ENCODE measurements at regions not wholly inside any gene's neighbourhood (a gene's known extent, or its start where the extent isn't known, plus 50 kb on each side); places are given as distances from the start of the nearest gene placed in this dataset.

GRCh38 chr16:5451641-5452040, 354.0 kb upstream of the EEF2KMT start:
- no peak for FAIRE-seq
- no peak for DNase-seq
- H3K4me3 ChIP-seq (ENCODE audit: low read length in 3 of 3), result no peak overlapping the region

DNA sequence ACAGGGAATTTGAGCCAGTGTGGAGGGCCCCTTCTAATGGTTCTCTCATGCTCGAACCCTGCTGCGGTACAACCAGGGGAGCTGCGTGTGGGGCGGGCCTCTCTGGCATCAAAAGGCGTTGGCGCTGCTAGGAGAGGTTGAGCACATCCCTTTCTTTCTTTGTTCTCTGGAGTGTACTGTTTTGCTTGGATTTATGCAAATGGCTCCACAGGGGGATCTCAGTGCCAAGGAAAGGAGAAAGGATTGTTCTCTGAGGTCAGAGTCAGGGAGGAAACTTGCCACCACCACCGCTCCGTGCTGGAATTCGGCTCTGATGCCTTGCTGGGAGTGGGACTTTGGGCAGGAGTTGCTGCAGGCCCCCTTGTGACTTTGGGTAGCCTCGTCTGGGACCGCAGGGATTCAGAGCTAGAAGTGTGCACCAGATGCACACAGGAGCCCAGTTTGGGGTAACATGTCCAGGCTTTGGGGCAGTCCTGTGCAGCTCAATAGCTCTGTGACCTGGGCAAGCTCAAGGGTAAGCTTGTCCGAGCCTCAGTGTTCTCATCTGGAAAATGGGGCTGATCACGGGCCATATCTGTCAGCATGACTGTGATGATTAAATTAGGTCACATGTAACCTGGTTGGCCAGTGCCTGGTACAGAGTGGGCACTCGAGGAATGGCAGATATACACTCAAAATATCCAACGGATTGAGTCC, 353.0 kb upstream of the EEF2KMT start:
- no peaks in the 10 kb centered on the region for H3K9me3 ChIP-seq (ENCODE audit: control insufficient read depth in 2 of 3, insufficient read depth in 1 of 3, low read length in 3 of 3)
- FAIRE-seq (no peak), DNase-seq (no peak)
- TF ChIP-seq, protein P1, sequence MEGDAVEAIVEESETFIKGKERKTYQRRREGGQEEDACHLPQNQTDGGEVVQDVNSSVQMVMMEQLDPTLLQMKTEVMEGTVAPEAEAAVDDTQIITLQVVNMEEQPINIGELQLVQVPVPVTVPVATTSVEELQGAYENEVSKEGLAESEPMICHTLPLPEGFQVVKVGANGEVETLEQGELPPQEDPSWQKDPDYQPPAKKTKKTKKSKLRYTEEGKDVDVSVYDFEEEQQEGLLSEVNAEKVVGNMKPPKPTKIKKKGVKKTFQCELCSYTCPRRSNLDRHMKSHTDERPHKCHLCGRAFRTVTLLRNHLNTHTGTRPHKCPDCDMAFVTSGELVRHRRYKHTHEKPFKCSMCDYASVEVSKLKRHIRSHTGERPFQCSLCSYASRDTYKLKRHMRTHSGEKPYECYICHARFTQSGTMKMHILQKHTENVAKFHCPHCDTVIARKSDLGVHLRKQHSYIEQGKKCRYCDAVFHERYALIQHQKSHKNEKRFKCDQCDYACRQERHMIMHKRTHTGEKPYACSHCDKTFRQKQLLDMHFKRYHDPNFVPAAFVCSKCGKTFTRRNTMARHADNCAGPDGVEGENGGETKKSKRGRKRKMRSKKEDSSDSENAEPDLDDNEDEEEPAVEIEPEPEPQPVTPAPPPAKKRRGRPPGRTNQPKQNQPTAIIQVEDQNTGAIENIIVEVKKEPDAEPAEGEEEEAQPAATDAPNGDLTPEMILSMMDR (IDR thresholded peaks at IDR 0.05; ENCODE audit: borderline replicate concordance, extremely low read depth, insufficient read depth), result no peak
- H3K36me3 ChIP-seq (ENCODE audit: control insufficient read depth in 2 of 3, insufficient read depth in 3 of 3, low read length in 3 of 3), result no peaks in the 10 kb centered on the region
- intact Hi-C loops (cut with DNase I), result no loop called here
- H3K4me3 ChIP-seq (ENCODE audit: low read length in 3 of 3), result no peak overlapping the region
- H3K27me3 ChIP-seq (ENCODE audit: control insufficient read depth, insufficient read depth, low read length), result no peaks in the 10 kb centered on the region
- no peak overlapping the region for H3K27ac ChIP-seq (ENCODE audit: low read depth in 2 of 2, low read length in 2 of 2)
- no peaks in the 10 kb centered on the region for H3K4me1 ChIP-seq (ENCODE audit: control insufficient read depth in 2 of 3, insufficient read depth in 2 of 3, low read depth in 1 of 3, low read length in 3 of 3)
- H3K9ac ChIP-seq (ENCODE audit: low read length in 3 of 3), result no peak overlapping the region

More at GRCh38 chr16:5451641-5452040, 354.0 kb upstream of the EEF2KMT start:
- H3K4me1 ChIP-seq (ENCODE audit: control insufficient read depth in 2 of 3, insufficient read depth in 2 of 3, low read depth in 1 of 3, low read length in 3 of 3), result no peaks in the 10 kb centered on the region
- no peaks in the 10 kb centered on the region for H3K36me3 ChIP-seq (ENCODE audit: control insufficient read depth in 2 of 3, insufficient read depth in 3 of 3, low read length in 3 of 3)
- intact Hi-C loops (cut with DNase I), result no loop called here
- H3K9ac ChIP-seq (ENCODE audit: low read length in 3 of 3), result no peak overlapping the region
- no peak overlapping the region for H3K27ac ChIP-seq (ENCODE audit: low read depth in 2 of 2, low read length in 2 of 2)
- TF ChIP-seq, protein P1 (IDR thresholded peaks at IDR 0.05; ENCODE audit: borderline replicate concordance, extremely low read depth, insufficient read depth), result no peak
- H3K27me3 ChIP-seq (ENCODE audit: control insufficient read depth, insufficient read depth, low read length), result no peaks in the 10 kb centered on the region
- no peaks in the 10 kb centered on the region for H3K9me3 ChIP-seq (ENCODE audit: control insufficient read depth in 2 of 3, insufficient read depth in 1 of 3, low read length in 3 of 3)

DNA sequence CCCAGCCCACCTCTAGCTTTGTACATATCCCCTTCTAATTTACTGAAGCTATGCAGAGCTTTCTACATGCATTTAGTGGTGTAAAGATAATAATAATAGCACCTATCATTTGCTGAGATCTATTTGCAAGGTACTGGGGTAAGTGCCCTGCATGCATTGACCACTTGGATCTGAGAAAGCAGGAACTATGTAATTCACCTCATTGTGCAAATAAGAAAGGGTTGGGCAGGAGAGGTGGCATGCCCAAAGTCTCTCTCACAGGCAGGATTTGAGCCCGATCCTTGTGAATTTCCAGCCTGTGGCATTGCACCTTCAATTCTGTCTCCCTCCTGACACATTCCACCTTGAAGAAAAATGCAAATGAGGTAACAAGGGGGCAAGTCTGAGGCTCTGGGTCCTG, 352.3 kb upstream of the EEF2KMT start:
- DNase-seq, result no peak
- no peak overlapping the region for H3K4me3 ChIP-seq (ENCODE audit: low read length in 3 of 3)
- H3K27me3 ChIP-seq (ENCODE audit: control insufficient read depth, insufficient read depth, low read length), result no peaks in the 10 kb centered on the region
- intact Hi-C loops (cut with DNase I), result no loop called here
- no peaks in the 10 kb centered on the region for H3K9me3 ChIP-seq (ENCODE audit: control insufficient read depth in 2 of 3, insufficient read depth in 1 of 3, low read length in 3 of 3)
- no peaks in the 10 kb centered on the region for H3K36me3 ChIP-seq (ENCODE audit: control insufficient read depth in 2 of 3, insufficient read depth in 3 of 3, low read length in 3 of 3)
- no peak overlapping the region for H3K27ac ChIP-seq (ENCODE audit: low read depth in 2 of 2, low read length in 2 of 2)
- TF ChIP-seq, protein P1 (IDR thresholded peaks at IDR 0.05; ENCODE audit: borderline replicate concordance, extremely low read depth, insufficient read depth), result no peak
- H3K9ac ChIP-seq (ENCODE audit: low read length in 3 of 3), result no peak overlapping the region
- no peak for FAIRE-seq
- no peaks in the 10 kb centered on the region for H3K4me1 ChIP-seq (ENCODE audit: control insufficient read depth in 2 of 3, insufficient read depth in 2 of 3, low read depth in 1 of 3, low read length in 3 of 3)

DNA sequence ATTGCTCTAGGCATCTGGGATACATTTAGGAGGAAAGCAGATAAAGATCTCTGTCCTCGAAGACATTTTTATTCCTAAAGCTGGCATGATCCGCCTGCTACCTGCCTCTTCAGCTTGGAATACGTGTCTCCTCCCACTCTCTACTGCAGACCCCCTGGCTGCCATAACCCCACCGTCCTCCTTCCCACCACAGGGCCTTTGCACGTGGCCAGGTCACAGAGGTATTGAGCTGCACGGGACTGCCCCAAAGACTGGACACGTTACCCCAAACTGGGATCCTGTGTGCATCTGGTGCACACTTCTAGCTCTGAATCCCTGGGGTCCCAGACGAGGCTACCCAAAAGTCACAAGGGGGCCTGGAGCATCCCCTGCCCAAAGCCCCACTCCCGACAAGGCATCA, 351.2 kb upstream of the EEF2KMT start:
- TF ChIP-seq, protein P1 (IDR thresholded peaks at IDR 0.05; ENCODE audit: borderline replicate concordance, extremely low read depth, insufficient read depth), result no peak
- no peak overlapping the region for H3K4me3 ChIP-seq (ENCODE audit: low read length in 3 of 3)
- no peak overlapping the region for H3K9ac ChIP-seq (ENCODE audit: low read length in 3 of 3)
- no peak overlapping the region for H3K27ac ChIP-seq (ENCODE audit: low read depth in 2 of 2, low read length in 2 of 2)
- H3K4me1 ChIP-seq (ENCODE audit: control insufficient read depth in 2 of 3, insufficient read depth in 2 of 3, low read depth in 1 of 3, low read length in 3 of 3), result no peaks in the 10 kb centered on the region
- no peaks in the 10 kb centered on the region for H3K9me3 ChIP-seq (ENCODE audit: control insufficient read depth in 2 of 3, insufficient read depth in 1 of 3, low read length in 3 of 3)
- intact Hi-C loops (cut with DNase I), result no loop called here
- FAIRE-seq (no peak), DNase-seq (no peak)
- H3K36me3 ChIP-seq (ENCODE audit: control insufficient read depth in 2 of 3, insufficient read depth in 3 of 3, low read length in 3 of 3), result no peaks in the 10 kb centered on the region
- no peaks in the 10 kb centered on the region for H3K27me3 ChIP-seq (ENCODE audit: control insufficient read depth, insufficient read depth, low read length)
